ENCODE measurements at regions not wholly inside any gene's neighbourhood (a gene's known extent, or its start where the extent isn't known, plus 50 kb on each side); places are given as distances from the start of the nearest gene placed in this dataset.

DNA sequence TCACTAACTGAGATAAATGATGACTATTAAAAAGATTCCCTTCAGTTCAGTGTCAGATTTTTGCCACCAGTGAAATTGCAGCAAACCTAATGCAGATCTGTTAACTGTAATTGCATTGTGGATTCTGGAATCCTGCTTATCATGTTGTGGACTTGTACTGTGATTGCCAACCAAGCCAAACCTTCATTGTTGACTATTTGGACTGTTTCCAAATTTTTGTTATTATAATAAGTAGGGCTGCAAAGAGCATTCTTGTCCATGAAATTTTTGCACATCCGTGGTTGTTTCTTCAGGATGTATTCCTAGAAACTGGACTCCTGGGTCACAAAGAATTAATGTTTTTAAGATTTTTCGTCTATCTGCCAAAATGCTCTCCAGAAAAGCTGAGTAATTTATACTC, 281.6 kb upstream of the ZMIZ1 start:
- no peak overlapping the region for H3K4me3 ChIP-seq (ENCODE audit: low read depth, low read length)
- no peak for DNase-seq (ENCODE audit: low read depth)
- TF ChIP-seq, protein P1, sequence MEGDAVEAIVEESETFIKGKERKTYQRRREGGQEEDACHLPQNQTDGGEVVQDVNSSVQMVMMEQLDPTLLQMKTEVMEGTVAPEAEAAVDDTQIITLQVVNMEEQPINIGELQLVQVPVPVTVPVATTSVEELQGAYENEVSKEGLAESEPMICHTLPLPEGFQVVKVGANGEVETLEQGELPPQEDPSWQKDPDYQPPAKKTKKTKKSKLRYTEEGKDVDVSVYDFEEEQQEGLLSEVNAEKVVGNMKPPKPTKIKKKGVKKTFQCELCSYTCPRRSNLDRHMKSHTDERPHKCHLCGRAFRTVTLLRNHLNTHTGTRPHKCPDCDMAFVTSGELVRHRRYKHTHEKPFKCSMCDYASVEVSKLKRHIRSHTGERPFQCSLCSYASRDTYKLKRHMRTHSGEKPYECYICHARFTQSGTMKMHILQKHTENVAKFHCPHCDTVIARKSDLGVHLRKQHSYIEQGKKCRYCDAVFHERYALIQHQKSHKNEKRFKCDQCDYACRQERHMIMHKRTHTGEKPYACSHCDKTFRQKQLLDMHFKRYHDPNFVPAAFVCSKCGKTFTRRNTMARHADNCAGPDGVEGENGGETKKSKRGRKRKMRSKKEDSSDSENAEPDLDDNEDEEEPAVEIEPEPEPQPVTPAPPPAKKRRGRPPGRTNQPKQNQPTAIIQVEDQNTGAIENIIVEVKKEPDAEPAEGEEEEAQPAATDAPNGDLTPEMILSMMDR (conservative IDR thresholded peaks at IDR 0.05; ENCODE audit: low read depth, low read length) = no peak

GRCh38 chr10:78794736-78795455, 273.9 kb upstream of the ZMIZ1 start:
- TF ChIP-seq, protein P1 (conservative IDR thresholded peaks at IDR 0.05; ENCODE audit: low read depth, low read length) = no peak
- no peak for DNase-seq (ENCODE audit: low read depth)
- no peak overlapping the region for H3K4me3 ChIP-seq (ENCODE audit: low read depth, low read length)

DNA sequence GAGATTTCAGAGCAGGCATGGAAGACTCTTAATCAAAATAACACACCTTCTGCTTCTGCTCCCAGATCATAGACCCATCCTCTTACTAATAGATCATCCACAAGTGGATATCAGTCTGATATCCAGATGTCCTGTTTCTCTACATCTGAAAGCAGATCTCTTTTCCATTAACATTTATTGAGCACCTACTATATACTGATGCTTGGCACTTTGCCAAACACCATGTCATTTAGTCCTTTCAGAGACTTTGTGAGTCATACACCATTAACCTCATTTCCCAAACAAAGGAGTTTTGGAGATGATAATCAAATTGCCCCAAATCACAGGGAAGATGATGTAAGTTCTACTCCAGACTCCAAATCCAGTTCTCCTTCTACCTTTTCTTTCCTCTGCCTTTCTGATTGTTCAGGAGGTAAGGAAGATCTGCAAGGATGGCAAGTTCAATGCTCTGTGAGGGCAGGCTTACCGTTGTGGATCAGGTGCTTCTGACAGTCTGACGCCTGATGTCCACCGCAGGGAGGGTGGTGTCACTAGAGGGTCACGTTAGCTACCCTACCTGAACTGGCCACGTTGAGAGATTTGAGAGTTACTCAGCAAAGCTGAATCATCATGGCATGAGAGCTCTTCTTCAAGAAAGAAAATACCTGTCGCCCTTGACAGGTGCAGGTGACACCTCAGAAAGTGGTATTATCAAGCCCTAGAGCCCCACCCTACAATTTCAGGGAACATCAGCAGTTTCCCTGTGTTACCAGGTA, 269.6 kb upstream of the ZMIZ1 start:
- TF ChIP-seq, protein P1 (conservative IDR thresholded peaks at IDR 0.05; ENCODE audit: low read depth, low read length) = no peak
- H3K4me3 ChIP-seq (ENCODE audit: low read depth, low read length) = no peak overlapping the region
- no peak for DNase-seq (ENCODE audit: low read depth)

GRCh38 chr10:78800006-78800405, 268.8 kb upstream of the ZMIZ1 start:
- TF ChIP-seq, protein P1 (conservative IDR thresholded peaks at IDR 0.05; ENCODE audit: low read depth, low read length) = no peak
- H3K4me3 ChIP-seq (ENCODE audit: low read depth, low read length) = no peak overlapping the region
- no peak for DNase-seq (ENCODE audit: low read depth)

- no peak for DNase-seq (ENCODE audit: low read depth)
- TF ChIP-seq, protein P1 (conservative IDR thresholded peaks at IDR 0.05; ENCODE audit: low read depth, low read length) = no peak
- H3K4me3 ChIP-seq (ENCODE audit: low read depth, low read length) = no peak overlapping the region
Observed at GRCh38 chr10:78800535-78801320, 268.0 kb upstream of the ZMIZ1 start.

DNA sequence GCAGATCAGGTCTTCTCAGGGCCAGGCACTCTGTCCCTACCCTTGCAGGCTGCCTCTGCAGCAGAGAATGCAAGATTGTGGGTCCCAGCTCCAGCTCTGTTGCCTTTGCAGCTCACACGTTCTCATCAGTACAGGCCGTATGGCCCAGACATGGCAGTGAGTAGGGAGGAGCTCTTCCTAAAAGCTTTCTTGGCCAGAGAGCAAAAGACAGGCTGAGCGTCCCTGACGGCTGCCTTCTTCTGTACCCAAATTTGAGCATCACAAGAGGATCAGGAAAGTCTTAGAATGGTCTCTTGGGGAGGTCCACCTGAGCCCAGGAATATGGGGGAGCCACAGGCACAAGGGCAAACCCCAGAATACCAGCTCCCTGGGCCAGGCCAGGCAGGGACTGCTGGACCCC, 266.3 kb upstream of the ZMIZ1 start:
- TF ChIP-seq, protein P1 (conservative IDR thresholded peaks at IDR 0.05; ENCODE audit: low read depth, low read length) = no peak
- H3K4me3 ChIP-seq (ENCODE audit: low read depth, low read length) = no peak overlapping the region
- DNase-seq (ENCODE audit: low read depth) = no peak

Measured in epithelial cell of proximal tubule (primary cell).